ENCODE measurements at regions not wholly inside any gene's neighbourhood (a gene's known extent, or its start where the extent isn't known, plus 50 kb on each side); places are given as distances from the start of the nearest gene placed in this dataset.

GRCh38 chr2:175755169-175755568 is 246.9 kb downstream of the LNPK start:
- no peak overlapping the region for H3K9ac ChIP-seq (ENCODE audit: low read depth, low read length)
- no peak overlapping the region for H3K4me3 ChIP-seq (ENCODE audit: low read length)
- H3K27me3 ChIP-seq (ENCODE audit: control insufficient read depth, insufficient read depth, low read length), result no peaks in the 10 kb centered on the region
- H3K36me3 ChIP-seq (ENCODE audit: insufficient read depth, low read length), result no peaks in the 10 kb centered on the region
- H3K9me3 ChIP-seq (replicated peaks; ENCODE audit: low read length), result no peaks in the 10 kb centered on the region
- no peak overlapping the region for H3K4me2 ChIP-seq (ENCODE audit: low read length)
- no peaks in the 10 kb centered on the region for H3K4me1 ChIP-seq (ENCODE audit: control insufficient read depth, insufficient read depth, low read length)

GRCh38 chr2:175750195-175750594 is 251.9 kb downstream of the LNPK start:
- Histone ChIP-seq H3K27me3 (ENCODE audit: control insufficient read depth, insufficient read depth, low read length) (no peaks in the 10 kb centered on the region), H3K4me3 (ENCODE audit: low read length) (no peak overlapping the region), H3K4me2 (ENCODE audit: low read length) (no peak overlapping the region), H3K36me3 (ENCODE audit: insufficient read depth, low read length) (no peaks in the 10 kb centered on the region), H3K9me3 (replicated peaks; ENCODE audit: low read length) (no peaks in the 10 kb centered on the region), H3K9ac (ENCODE audit: low read depth, low read length) (no peak overlapping the region), H3K4me1 (ENCODE audit: control insufficient read depth, insufficient read depth, low read length) (no peaks in the 10 kb centered on the region)

- H3K36me3 ChIP-seq (ENCODE audit: insufficient read depth, low read length), result no peaks in the 10 kb centered on the region
- no peaks in the 10 kb centered on the region for H3K9me3 ChIP-seq (replicated peaks; ENCODE audit: low read length)
- H3K4me2 ChIP-seq (ENCODE audit: low read length), result no peak overlapping the region
- H3K4me3 ChIP-seq (ENCODE audit: low read length), result no peak overlapping the region
- H3K4me1 ChIP-seq (ENCODE audit: control insufficient read depth, insufficient read depth, low read length), result peaks cover 6% of the 10 kb centered on the region
- H3K9ac ChIP-seq (ENCODE audit: low read depth, low read length), result no peak overlapping the region
- H3K27me3 ChIP-seq (ENCODE audit: control insufficient read depth, insufficient read depth, low read length), result no peaks in the 10 kb centered on the region
Measured at GRCh38 chr2:175745911-175746310, 256.2 kb downstream of the LNPK start.

GRCh38 chr2:175744000-175744399 is 258.1 kb downstream of the LNPK start:
- Histone ChIP-seq H3K36me3 (ENCODE audit: insufficient read depth, low read length) (no peaks in the 10 kb centered on the region), H3K4me1 (ENCODE audit: control insufficient read depth, insufficient read depth, low read length) (peaks cover 6% of the 10 kb centered on the region), H3K9me3 (replicated peaks; ENCODE audit: low read length) (no peaks in the 10 kb centered on the region), H3K9ac (ENCODE audit: low read depth, low read length) (no peak overlapping the region), H3K4me2 (ENCODE audit: low read length) (no peak overlapping the region), H3K4me3 (ENCODE audit: low read length) (no peak overlapping the region), H3K27me3 (ENCODE audit: control insufficient read depth, insufficient read depth, low read length) (no peaks in the 10 kb centered on the region)

DNA sequence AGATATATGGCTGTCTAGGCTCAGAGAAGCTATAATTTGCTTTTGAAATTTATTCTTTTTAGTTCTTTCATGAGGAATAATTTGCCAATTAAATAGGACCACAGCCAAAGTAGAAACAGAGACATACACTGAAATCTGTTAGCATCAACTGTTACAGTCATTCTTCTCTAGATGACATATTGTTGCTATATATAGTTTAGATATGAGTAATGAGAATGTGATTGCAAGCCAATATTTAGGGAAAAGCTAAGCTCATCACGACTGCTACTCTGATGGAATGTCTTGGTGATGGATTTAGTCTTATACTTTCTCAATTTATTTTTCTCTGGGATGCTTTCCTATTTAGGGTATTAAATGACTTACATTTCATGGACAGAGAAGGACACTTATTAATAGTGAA is 259.1 kb downstream of the LNPK start:
- Histone ChIP-seq H3K4me1 (ENCODE audit: control insufficient read depth, insufficient read depth, low read length) (peaks cover 6% of the 10 kb centered on the region), H3K27me3 (ENCODE audit: control insufficient read depth, insufficient read depth, low read length) (no peaks in the 10 kb centered on the region), H3K9me3 (replicated peaks; ENCODE audit: low read length) (no peaks in the 10 kb centered on the region), H3K9ac (ENCODE audit: low read depth, low read length) (no peak overlapping the region), H3K36me3 (ENCODE audit: insufficient read depth, low read length) (no peaks in the 10 kb centered on the region), H3K4me2 (ENCODE audit: low read length) (no peak overlapping the region), H3K4me3 (ENCODE audit: low read length) (no peak overlapping the region)

GRCh38 chr2:175742367-175742766 is 259.7 kb downstream of the LNPK start:
- Histone ChIP-seq H3K27me3 (ENCODE audit: control insufficient read depth, insufficient read depth, low read length) (no peaks in the 10 kb centered on the region), H3K4me1 (ENCODE audit: control insufficient read depth, insufficient read depth, low read length) (peaks cover 6% of the 10 kb centered on the region), H3K9ac (ENCODE audit: low read depth, low read length) (no peak overlapping the region), H3K4me3 (ENCODE audit: low read length) (no peak overlapping the region), H3K4me2 (ENCODE audit: low read length) (no peak overlapping the region), H3K9me3 (replicated peaks; ENCODE audit: low read length) (no peaks in the 10 kb centered on the region), H3K36me3 (ENCODE audit: insufficient read depth, low read length) (no peaks in the 10 kb centered on the region)

- Histone ChIP-seq H3K4me2 (ENCODE audit: low read length) (no peak overlapping the region), H3K9me3 (replicated peaks; ENCODE audit: low read length) (no peaks in the 10 kb centered on the region), H3K27me3 (ENCODE audit: control insufficient read depth, insufficient read depth, low read length) (no peaks in the 10 kb centered on the region), H3K4me3 (ENCODE audit: low read length) (no peak overlapping the region), H3K36me3 (ENCODE audit: insufficient read depth, low read length) (no peaks in the 10 kb centered on the region), H3K4me1 (ENCODE audit: control insufficient read depth, insufficient read depth, low read length) (peaks cover 6% of the 10 kb centered on the region), H3K9ac (ENCODE audit: low read depth, low read length) (no peak overlapping the region)
Measured at GRCh38 chr2:175741164-175741563, 260.9 kb downstream of the LNPK start.

DNA sequence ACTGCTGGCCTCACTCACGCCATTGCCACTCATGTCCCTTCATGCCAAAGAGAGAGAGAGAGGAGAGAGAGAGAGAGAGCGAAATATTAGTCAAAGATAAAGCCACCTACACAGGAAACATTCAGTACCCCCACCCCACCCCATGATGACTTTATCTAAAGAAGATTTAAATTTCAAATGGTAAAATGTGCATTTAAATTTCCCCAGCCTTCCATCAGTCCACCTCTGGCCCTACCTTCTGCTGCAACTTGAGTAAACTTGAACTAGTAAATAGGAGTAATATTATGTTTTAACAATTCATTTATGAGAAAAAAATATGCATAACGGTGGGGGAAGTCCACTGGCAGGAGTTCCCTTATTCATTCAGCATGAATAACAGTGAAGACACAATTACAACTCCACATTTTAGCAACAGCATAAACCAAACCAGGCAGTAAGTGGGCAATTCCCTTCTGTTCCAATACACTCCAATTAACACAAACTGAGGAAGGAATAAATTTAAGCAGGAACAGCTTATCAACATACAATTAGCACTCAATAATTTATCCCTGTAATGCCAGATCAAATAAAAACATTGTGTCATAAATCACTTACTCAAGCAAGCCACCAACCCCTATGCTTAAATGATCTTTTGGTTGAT is 264.2 kb downstream of the LNPK start:
- no peak overlapping the region for H3K4me2 ChIP-seq (ENCODE audit: low read length)
- no peak overlapping the region for H3K4me3 ChIP-seq (ENCODE audit: low read length)
- peaks cover 5% of the 10 kb centered on the region for H3K4me1 ChIP-seq (ENCODE audit: control insufficient read depth, insufficient read depth, low read length)
- no peaks in the 10 kb centered on the region for H3K27me3 ChIP-seq (ENCODE audit: control insufficient read depth, insufficient read depth, low read length)
- no peaks in the 10 kb centered on the region for H3K36me3 ChIP-seq (ENCODE audit: insufficient read depth, low read length)
- H3K9me3 ChIP-seq (replicated peaks; ENCODE audit: low read length), result no peaks in the 10 kb centered on the region
- H3K9ac ChIP-seq (ENCODE audit: low read depth, low read length), result no peak overlapping the region

- Histone ChIP-seq H3K9ac (ENCODE audit: low read depth, low read length) (no peak overlapping the region), H3K4me2 (ENCODE audit: low read length) (no peak overlapping the region), H3K36me3 (ENCODE audit: insufficient read depth, low read length) (no peaks in the 10 kb centered on the region), H3K9me3 (replicated peaks; ENCODE audit: low read length) (no peaks in the 10 kb centered on the region), H3K4me1 (ENCODE audit: control insufficient read depth, insufficient read depth, low read length) (no peaks in the 10 kb centered on the region), H3K4me3 (ENCODE audit: low read length) (no peak overlapping the region), H3K27me3 (ENCODE audit: control insufficient read depth, insufficient read depth, low read length) (no peaks in the 10 kb centered on the region)
Measured at GRCh38 chr2:175734686-175735085, 267.4 kb downstream of the LNPK start.

DNA sequence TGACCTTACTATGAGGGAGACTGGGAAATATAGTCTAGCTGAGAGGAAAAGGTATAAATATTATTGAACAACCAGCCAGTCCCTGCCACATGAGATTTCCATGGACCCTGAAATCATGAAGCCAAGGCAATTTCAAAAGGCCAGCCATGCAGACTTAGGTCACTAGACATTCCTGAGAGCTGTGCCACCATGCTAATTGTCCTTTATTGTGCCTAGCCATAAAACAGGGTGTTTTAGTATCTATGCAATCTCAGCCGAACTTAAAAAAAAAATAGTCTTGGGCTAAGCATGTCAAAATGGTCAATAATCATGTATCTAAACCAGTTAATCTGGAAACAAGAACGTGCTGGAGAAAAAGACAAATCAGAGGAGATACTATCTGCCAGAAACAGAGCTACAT is 269.5 kb downstream of the LNPK start:
- Histone ChIP-seq H3K36me3 (ENCODE audit: insufficient read depth, low read length) (no peaks in the 10 kb centered on the region), H3K4me3 (ENCODE audit: low read length) (no peak overlapping the region), H3K9ac (ENCODE audit: low read depth, low read length) (no peak overlapping the region), H3K4me1 (ENCODE audit: control insufficient read depth, insufficient read depth, low read length) (no peaks in the 10 kb centered on the region), H3K9me3 (replicated peaks; ENCODE audit: low read length) (no peaks in the 10 kb centered on the region), H3K27me3 (ENCODE audit: control insufficient read depth, insufficient read depth, low read length) (no peaks in the 10 kb centered on the region), H3K4me2 (ENCODE audit: low read length) (no peak overlapping the region)

DNA sequence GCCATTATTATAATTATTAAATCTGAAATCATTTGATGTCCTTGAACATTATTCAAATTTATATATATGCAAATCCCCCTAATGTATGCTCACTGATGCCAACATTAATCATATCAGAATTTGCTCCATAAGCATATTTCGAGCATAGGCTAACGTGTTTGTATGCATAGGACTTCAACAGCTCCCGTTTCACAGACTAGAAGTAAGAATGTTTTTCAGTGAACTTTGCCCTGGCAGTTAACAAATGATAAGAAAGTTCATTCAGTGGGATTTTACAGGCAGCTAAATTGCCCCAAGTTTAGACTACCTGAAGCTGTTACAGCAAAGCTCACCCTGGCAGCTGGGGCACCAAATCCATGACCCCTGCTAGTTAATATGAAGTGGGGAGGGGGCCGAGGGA is 272.0 kb downstream of the LNPK start:
- Histone ChIP-seq H3K36me3 (ENCODE audit: insufficient read depth, low read length) (no peaks in the 10 kb centered on the region), H3K4me3 (ENCODE audit: low read length) (no peak overlapping the region), H3K9me3 (replicated peaks; ENCODE audit: low read length) (no peaks in the 10 kb centered on the region), H3K4me1 (ENCODE audit: control insufficient read depth, insufficient read depth, low read length) (peaks cover 9% of the 10 kb centered on the region), H3K4me2 (ENCODE audit: low read length) (no peak overlapping the region), H3K27me3 (ENCODE audit: control insufficient read depth, insufficient read depth, low read length) (no peaks in the 10 kb centered on the region), H3K9ac (ENCODE audit: low read depth, low read length) (no peak overlapping the region)

DNA sequence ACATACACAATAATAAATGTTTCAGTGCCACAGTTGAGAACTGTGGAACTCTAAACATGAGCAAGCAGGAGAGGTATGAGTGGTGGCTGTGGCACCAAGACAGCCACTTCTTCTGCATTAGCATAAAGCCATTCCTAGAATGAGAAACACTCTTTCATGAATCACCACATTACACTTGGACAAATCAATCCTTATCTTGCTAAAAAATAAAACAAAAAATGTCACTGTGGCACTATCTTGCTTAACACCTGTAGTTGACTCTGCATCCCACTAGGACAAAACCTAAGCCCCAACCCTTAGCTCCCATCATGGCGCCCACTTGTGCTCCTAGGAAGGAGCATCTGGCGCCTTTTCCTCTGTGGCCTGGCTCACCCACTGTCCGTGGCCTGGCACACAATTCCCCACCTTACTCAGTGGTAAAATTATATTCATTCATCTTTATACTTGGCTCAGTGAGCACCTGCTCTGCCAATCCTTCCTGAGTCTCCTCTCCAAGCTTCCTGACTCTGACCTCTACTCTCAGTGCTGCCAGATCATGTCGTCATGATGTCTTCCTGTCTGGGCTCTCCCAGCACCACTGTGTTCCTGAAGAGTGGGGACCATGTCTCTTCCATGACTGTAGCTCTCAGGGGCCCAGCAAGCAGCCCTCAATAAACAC is 272.9 kb downstream of the LNPK start:
- Histone ChIP-seq H3K9ac (ENCODE audit: low read depth, low read length) (no peak overlapping the region), H3K4me3 (ENCODE audit: low read length) (no peak overlapping the region), H3K4me1 (ENCODE audit: control insufficient read depth, insufficient read depth, low read length) (peaks cover 9% of the 10 kb centered on the region), H3K36me3 (ENCODE audit: insufficient read depth, low read length) (no peaks in the 10 kb centered on the region), H3K9me3 (replicated peaks; ENCODE audit: low read length) (no peaks in the 10 kb centered on the region), H3K27me3 (ENCODE audit: control insufficient read depth, insufficient read depth, low read length) (no peaks in the 10 kb centered on the region), H3K4me2 (ENCODE audit: low read length) (no peak overlapping the region)
